ENCODE measurements at regions not wholly inside any gene's neighbourhood (a gene's known extent, or its start where the extent isn't known, plus 50 kb on each side); places are given as distances from the start of the nearest gene placed in this dataset.

DNA sequence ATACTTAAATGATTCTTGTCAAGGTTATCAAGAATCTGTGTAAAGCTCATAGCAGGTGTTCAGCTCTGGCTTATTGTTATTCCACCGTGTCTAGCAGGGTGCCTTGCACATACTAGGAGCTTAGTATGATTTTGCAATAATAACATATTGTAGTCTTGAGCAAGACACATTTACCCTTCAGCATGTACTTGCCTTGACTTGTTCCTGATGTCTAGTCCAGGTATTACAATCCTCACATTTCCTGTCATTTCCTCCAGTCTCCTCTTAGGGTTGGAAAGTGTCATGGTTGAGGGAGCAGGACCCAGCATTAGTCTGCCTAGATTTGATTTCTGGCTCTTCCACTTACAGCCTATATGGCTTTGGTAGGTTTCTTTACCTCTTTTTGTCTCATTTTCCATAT lies 246.1 kb downstream of the RAD51AP2 start (continued):
- no peak for TF ChIP-seq BCLAF1 (IDR thresholded peaks at IDR 0.05)
- TF ChIP-seq, protein P1, sequence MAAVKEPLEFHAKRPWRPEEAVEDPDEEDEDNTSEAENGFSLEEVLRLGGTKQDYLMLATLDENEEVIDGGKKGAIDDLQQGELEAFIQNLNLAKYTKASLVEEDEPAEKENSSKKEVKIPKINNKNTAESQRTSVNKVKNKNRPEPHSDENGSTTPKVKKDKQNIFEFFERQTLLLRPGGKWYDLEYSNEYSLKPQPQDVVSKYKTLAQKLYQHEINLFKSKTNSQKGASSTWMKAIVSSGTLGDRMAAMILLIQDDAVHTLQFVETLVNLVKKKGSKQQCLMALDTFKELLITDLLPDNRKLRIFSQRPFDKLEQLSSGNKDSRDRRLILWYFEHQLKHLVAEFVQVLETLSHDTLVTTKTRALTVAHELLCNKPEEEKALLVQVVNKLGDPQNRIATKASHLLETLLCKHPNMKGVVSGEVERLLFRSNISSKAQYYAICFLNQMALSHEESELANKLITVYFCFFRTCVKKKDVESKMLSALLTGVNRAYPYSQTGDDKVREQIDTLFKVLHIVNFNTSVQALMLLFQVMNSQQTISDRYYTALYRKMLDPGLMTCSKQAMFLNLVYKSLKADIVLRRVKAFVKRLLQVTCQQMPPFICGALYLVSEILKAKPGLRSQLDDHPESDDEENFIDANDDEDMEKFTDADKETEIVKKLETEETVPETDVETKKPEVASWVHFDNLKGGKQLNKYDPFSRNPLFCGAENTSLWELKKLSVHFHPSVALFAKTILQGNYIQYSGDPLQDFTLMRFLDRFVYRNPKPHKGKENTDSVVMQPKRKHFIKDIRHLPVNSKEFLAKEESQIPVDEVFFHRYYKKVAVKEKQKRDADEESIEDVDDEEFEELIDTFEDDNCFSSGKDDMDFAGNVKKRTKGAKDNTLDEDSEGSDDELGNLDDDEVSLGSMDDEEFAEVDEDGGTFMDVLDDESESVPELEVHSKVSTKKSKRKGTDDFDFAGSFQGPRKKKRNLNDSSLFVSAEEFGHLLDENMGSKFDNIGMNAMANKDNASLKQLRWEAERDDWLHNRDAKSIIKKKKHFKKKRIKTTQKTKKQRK (IDR thresholded peaks at IDR 0.05; ENCODE audit: low read depth, low read length), result no peak
- no peak for TF ChIP-seq POLR2AphosphoS2 (IDR thresholded peaks at IDR 0.05; ENCODE audit: low read depth, low read length)
- TF ChIP-seq ASH2L (IDR thresholded peaks at IDR 0.05; ENCODE audit: borderline replicate concordance, low read depth), result no peak
- no peak for TF ChIP-seq CBX5 (IDR thresholded peaks at IDR 0.05; ENCODE audit: low read depth)
- TF ChIP-seq SUPT20H (IDR thresholded peaks at IDR 0.05; ENCODE audit: borderline replicate concordance, control insufficient read depth, low read depth, low read length), result no peak
- TF ChIP-seq FOS (IDR thresholded peaks at IDR 0.05; ENCODE audit: borderline replicate concordance, extremely low read depth, insufficient read length), result no peak
